Fibroblast of lung (primary cell): ENCODE measurements at regions not wholly inside any gene's neighbourhood (a gene's known extent, or its start where the extent isn't known, plus 50 kb on each side); places are given as distances from the start of the nearest gene placed in this dataset.

ENCODE experiments used
- DNase-seq, 2 donors: peaks; one replicate each; pipeline versions ENCODE4 v3.0.0 to v3.0.0-alpha.2; 2010; ENCODE audit warnings: low read depth in 2 of 2
- H2AFZ ChIP-seq: 2 replicates; pipeline ENCODE4 v1.5.1; 2012; ENCODE audit warnings: low read length, control low read depth, inconsistent platforms
- H3K27ac ChIP-seq: 2 replicates; pipeline ENCODE4 v1.5.1; 2011; ENCODE audit warnings: low read length, control low read depth; ENCODE audit not compliant: insufficient read depth
- H3K27me3 ChIP-seq: 2 replicates; pipeline ENCODE4 v1.5.1; 2011; ENCODE audit warnings: mild to moderate bottlenecking, low read length; ENCODE audit not compliant: control insufficient read depth, insufficient read depth
- H3K36me3 ChIP-seq: 2 replicates; pipeline ENCODE4 v1.5.1; 2011; ENCODE audit warnings: low read length; ENCODE audit not compliant: control insufficient read depth, insufficient read depth
- H3K4me1 ChIP-seq: 2 replicates; pipeline ENCODE4 v1.5.1; 2011; ENCODE audit warnings: low read length; ENCODE audit not compliant: control insufficient read depth, insufficient read depth; ENCODE audit errors: extremely low read depth
- H3K4me2 ChIP-seq: 2 replicates; pipeline ENCODE4 v1.5.1; 2011; ENCODE audit warnings: low read length, control low read depth; ENCODE audit not compliant: insufficient read depth; ENCODE audit errors: extremely low read depth
- H3K4me3 ChIP-seq, 4 experiments: fragments of 200-600 bp in 1 of 4; sonication (generic) in 1 of 4; replicated peaks in 1 of 4; 2 replicates each; pipeline ENCODE4 v1.5.1; 2011 to 2016; ENCODE audit warnings: low read length in 4 of 4, low read depth in 3 of 4, mild to moderate bottlenecking in 3 of 4, control low read depth in 2 of 4, inconsistent platforms in 1 of 4, mixed read lengths in 1 of 4; ENCODE audit not compliant: insufficient read depth in 1 of 4; ENCODE audit errors: control extremely low read depth in 1 of 4
- H3K79me2 ChIP-seq: 2 replicates; pipeline ENCODE4 v1.5.1; 2012; ENCODE audit warnings: mild to moderate bottlenecking, low read length, inconsistent platforms; ENCODE audit not compliant: control insufficient read depth, insufficient read depth
- H3K9ac ChIP-seq: 2 replicates; pipeline ENCODE4 v1.5.1; 2011; ENCODE audit warnings: mild to moderate bottlenecking, low read length, control low read depth; ENCODE audit not compliant: insufficient read depth
- H3K9me3 ChIP-seq: 2 replicates; pipeline ENCODE4 v1.5.1; 2012; ENCODE audit warnings: low read depth, low read length; ENCODE audit not compliant: control insufficient read depth, insufficient read depth
- H4K20me1 ChIP-seq: 2 replicates; pipeline ENCODE4 v1.5.1; 2011; ENCODE audit warnings: low read length; ENCODE audit not compliant: control insufficient read depth, insufficient read depth; ENCODE audit errors: extremely low read depth
- CTCF ChIP-seq, 2 donors: IDR thresholded peaks in 1 of 2; conservative IDR thresholded peaks in 1 of 2; 1 replicate in 1 of 2; 2 replicates in 1 of 2; pipeline ENCODE4 v1.5.1; 2011 to 2012; ENCODE audit warnings: low read length in 2 of 2, control low read depth in 1 of 2, inconsistent platforms in 1 of 2, low read depth in 1 of 2, mild to moderate bottlenecking in 1 of 2
- EZH2 ChIP-seq: IDR thresholded peaks from 2 replicates; pipeline ENCODE4 v1.5.1; 2012; ENCODE audit warnings: low read length, control low read depth, mild to moderate bottlenecking; ENCODE audit errors: missing control alignments

- TF ChIP-seq EZH2 (no peak), CTCF (conservative IDR thresholded peaks at IDR 0.05 in 1 of 2, IDR thresholded peaks at IDR 0.05 in 1 of 2; ENCODE audit: low read depth in 1 of 2, low read length in 2 of 2) (no peak)
- Histone ChIP-seq H3K4me2 (no peak overlapping the region), H3K27me3 (no peaks in the 10 kb centered on the region), H3K27ac (peak overlapping the region; percentile 81), H3K79me2 (no peaks in the 10 kb centered on the region), H3K9ac (no peak overlapping the region), H3K4me3 (no peak overlapping the region), H2AFZ (no peak overlapping the region), H3K4me1 (peaks cover 43% of the 10 kb centered on the region), H4K20me1 (no peaks in the 10 kb centered on the region), H3K9me3 (no peaks in the 10 kb centered on the region), H3K36me3 (no peaks in the 10 kb centered on the region)
- peak in 1 of 2 donors; percentile 40 for DNase-seq
These were observed 90.5 kb upstream of the DNAH5 start for GRCh38 chr5:14034963-14035362.

- Histone ChIP-seq H3K4me1 (peaks cover 27% of the 10 kb centered on the region), H3K4me2 (no peak overlapping the region), H3K9ac (no peak overlapping the region), H3K27ac (no peak overlapping the region), H4K20me1 (no peaks in the 10 kb centered on the region), H2AFZ (no peak overlapping the region), H3K27me3 (no peaks in the 10 kb centered on the region), H3K36me3 (no peaks in the 10 kb centered on the region), H3K4me3 (no peak overlapping the region), H3K9me3 (no peaks in the 10 kb centered on the region), H3K79me2 (no peaks in the 10 kb centered on the region)
- DNase-seq = peak in 1 of 2 donors; percentile 84
- TF ChIP-seq EZH2 (no peak), CTCF (conservative IDR thresholded peaks at IDR 0.05 in 1 of 2, IDR thresholded peaks at IDR 0.05 in 1 of 2; ENCODE audit: low read depth in 1 of 2, low read length in 2 of 2) (no peak)
These were observed 88.4 kb upstream of the DNAH5 start for GRCh38 chr5:14032918-14033317.

- DNase-seq = no peak
These were observed 84.6 kb upstream of the DNAH5 start for GRCh38 chr5:14028938-14029584.

More at GRCh38 chr5:14028938-14029584, 84.6 kb upstream of the DNAH5 start:
- no peak overlapping the region for H3K27ac ChIP-seq
- no peaks in the 10 kb centered on the region for H3K4me1 ChIP-seq
- H2AFZ ChIP-seq = no peak overlapping the region
- no peak overlapping the region for H3K4me3 ChIP-seq
- no peak overlapping the region for H3K9ac ChIP-seq
- H4K20me1 ChIP-seq = no peaks in the 10 kb centered on the region
- TF ChIP-seq EZH2 (no peak), CTCF (conservative IDR thresholded peaks at IDR 0.05 in 1 of 2, IDR thresholded peaks at IDR 0.05 in 1 of 2; ENCODE audit: low read depth in 1 of 2, low read length in 2 of 2) (no peak)
- H3K4me2 ChIP-seq = no peak overlapping the region
- H3K79me2 ChIP-seq = no peaks in the 10 kb centered on the region
- H3K9me3 ChIP-seq = no peaks in the 10 kb centered on the region
- H3K36me3 ChIP-seq = no peaks in the 10 kb centered on the region
- H3K27me3 ChIP-seq = no peaks in the 10 kb centered on the region
